Tibial artery (tissue), 4 donors: ENCODE measurements at regions not wholly inside any gene's neighbourhood (a gene's known extent, or its start where the extent isn't known, plus 50 kb on each side); places are given as distances from the start of the nearest gene placed in this dataset.

Experiments
- DNase-seq, 2 donors: peaks; one replicate each; pipeline ENCODE4 v3.0.0-alpha.2; 2019
- H3K27ac ChIP-seq, 2 donors: fragments of 200-600 bp; sonication (generic) in 1 of 2; 1 replicate in 1 of 2; 2 replicates in 1 of 2; pipeline ENCODE4 v1.5.1; 2018 to 2019; ENCODE audit warnings: mild to moderate bottlenecking in 1 of 2
- H3K27me3 ChIP-seq, 2 donors: fragments of 200-600 bp; sonication (generic) in 1 of 2; one replicate each; pipeline versions ENCODE4 v1.5.1 to v1.6.0; 2016 to 2019
- H3K36me3 ChIP-seq, 3 donors: fragments of 200-600 bp; sonication (generic) in 2 of 3; one replicate each; pipeline ENCODE4 v1.5.1; 2016 to 2019; ENCODE audit warnings: mild to moderate bottlenecking in 2 of 3
- H3K4me1 ChIP-seq, 4 donors: fragments of 200-600 bp; sonication (generic) in 2 of 4; 1 replicate in 3 of 4; 2 replicates in 1 of 4; pipeline ENCODE4 v1.5.1; 2016 to 2019
- H3K4me3 ChIP-seq, 2 donors: fragments of 200-600 bp; sonication (generic) in 1 of 2; 1 replicate in 1 of 2; 2 replicates in 1 of 2; pipeline ENCODE4 v1.5.1; 2018 to 2019; ENCODE audit warnings: mild to moderate bottlenecking in 2 of 2
- H3K9me3 ChIP-seq, 3 donors: fragments of 200-600 bp; sonication (generic) in 1 of 3; one replicate each; pipeline ENCODE4 v1.5.1; 2016 to 2019
- CTCF ChIP-seq, 2 experiments: fragments of 200-600 bp in 1 of 2; fragments of 450-650 bp in 1 of 2; IDR thresholded peaks; one replicate each; pipeline ENCODE4 v1.5.1; 2017 to 2019; ENCODE audit warnings: antibody characterized with exemption in 2 of 2, mild to moderate bottlenecking in 1 of 2, moderate library complexity in 1 of 2
- intact Hi-C: fragments of 100-400 bp; cut with DNase I; formaldehyde crosslinking; loops from one replicate; pipeline ENCODE4 v1.15.0; 2023; ENCODE audit warnings: low total_unique reads

DNA sequence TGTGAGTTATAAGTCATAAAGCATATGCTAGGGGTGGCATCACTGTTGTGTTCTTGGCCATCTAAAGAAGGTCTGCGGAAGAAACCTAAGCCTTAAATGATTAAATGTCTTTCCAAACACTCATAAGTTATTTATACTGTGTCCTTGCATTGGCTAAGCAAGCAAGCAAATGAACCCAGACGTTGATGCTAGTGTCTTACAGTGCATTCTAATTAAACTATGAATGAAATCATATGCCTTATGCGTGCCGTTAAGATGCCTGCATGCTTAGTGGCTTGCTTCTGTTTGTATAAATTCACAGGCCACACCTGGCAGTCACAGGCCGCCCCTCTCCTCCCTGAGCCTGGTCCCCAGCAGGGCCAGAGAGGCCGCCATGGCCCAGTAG, 49.9 kb downstream of the RIN2 start:
- no peaks in the 10 kb centered on the region for H3K27me3 ChIP-seq
- no peak overlapping the region for H3K4me3 ChIP-seq
- H3K27ac ChIP-seq = no peak overlapping the region
- H3K36me3 ChIP-seq = peaks cover 0 to 15% (median 0%) of the 10 kb centered on the region in 3 donors
- peaks cover 0 to 22% (median 13%) of the 10 kb centered on the region in 4 donors for H3K4me1 ChIP-seq
- TF ChIP-seq CTCF (IDR thresholded peaks at IDR 0.05) = no peak
- no peak for DNase-seq
- intact Hi-C loops = no loop called here
- H3K9me3 ChIP-seq = no peaks in the 10 kb centered on the region

GRCh38 chr20:19808498-19808897, 50.4 kb downstream of the RIN2 start:
- DNase-seq = no peak
- H3K36me3 ChIP-seq = peaks cover 0 to 10% (median 0%) of the 10 kb centered on the region in 3 donors
- TF ChIP-seq CTCF (IDR thresholded peaks at IDR 0.05) = no peak
- H3K4me1 ChIP-seq = peaks cover 0 to 28% (median 13%) of the 10 kb centered on the region in 4 donors
- intact Hi-C loops = no loop called here
- H3K9me3 ChIP-seq = no peaks in the 10 kb centered on the region
- no peaks in the 10 kb centered on the region for H3K27me3 ChIP-seq
- no peak overlapping the region for H3K27ac ChIP-seq
- H3K4me3 ChIP-seq = no peak overlapping the region

- H3K36me3 ChIP-seq = peaks cover 0 to 10% (median 0%) of the 10 kb centered on the region in 3 donors
- no peak overlapping the region for H3K27ac ChIP-seq
- no peak for DNase-seq
- H3K27me3 ChIP-seq = no peaks in the 10 kb centered on the region
- no peak overlapping the region for H3K4me3 ChIP-seq
- no peak for TF ChIP-seq CTCF (IDR thresholded peaks at IDR 0.05)
- peaks cover 0 to 38% (median 14%) of the 10 kb centered on the region in 4 donors for H3K4me1 ChIP-seq
- no peaks in the 10 kb centered on the region for H3K9me3 ChIP-seq
- intact Hi-C loops = no loop called here
Observed at GRCh38 chr20:19809505-19809904, 51.4 kb downstream of the RIN2 start.

DNA sequence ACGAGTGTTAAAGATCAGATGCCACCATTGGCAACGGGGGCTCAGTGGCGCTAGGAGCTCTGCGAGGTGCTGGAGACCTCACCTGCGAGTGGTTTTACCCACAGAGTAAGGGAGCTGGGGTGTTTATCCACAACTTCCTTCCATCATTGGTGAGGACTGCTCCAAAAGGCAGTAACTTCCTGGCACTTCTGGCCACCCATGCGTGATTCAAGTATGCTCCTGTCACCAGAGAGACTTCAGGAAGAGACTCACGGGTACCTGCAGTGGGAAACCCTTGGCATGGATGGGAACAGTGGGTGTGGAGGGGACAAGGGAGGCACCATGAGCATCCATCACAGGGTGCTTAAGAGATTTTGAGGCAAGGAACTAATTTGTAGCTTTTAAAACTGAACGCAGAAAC, 53.2 kb downstream of the RIN2 start:
- Histone ChIP-seq H3K27ac (no peak overlapping the region), H3K36me3 (peaks cover 0 to 10% (median 0%) of the 10 kb centered on the region in 3 donors), H3K27me3 (no peaks in the 10 kb centered on the region), H3K9me3 (no peaks in the 10 kb centered on the region), H3K4me1 (peaks cover 0 to 51% (median 28%) of the 10 kb centered on the region in 4 donors), H3K4me3 (no peak overlapping the region)
- intact Hi-C loops = no loop called here
- TF ChIP-seq CTCF (IDR thresholded peaks at IDR 0.05) = no peak
- DNase-seq = no peak

- Histone ChIP-seq H3K36me3 (peaks cover 0 to 10% (median 0%) of the 10 kb centered on the region in 3 donors), H3K4me1 (peaks cover 0 to 45% (median 22%) of the 10 kb centered on the region in 4 donors), H3K4me3 (no peak overlapping the region), H3K27ac (no peak overlapping the region), H3K9me3 (no peaks in the 10 kb centered on the region), H3K27me3 (no peaks in the 10 kb centered on the region)
- intact Hi-C loops = no loop called here
- TF ChIP-seq CTCF (IDR thresholded peaks at IDR 0.05) = no peak
- DNase-seq = no peak
Observed at GRCh38 chr20:19812056-19812455, 54.0 kb downstream of the RIN2 start.

- Histone ChIP-seq H3K4me3 (no peak overlapping the region), H3K9me3 (no peaks in the 10 kb centered on the region), H3K4me1 (peaks cover 0 to 38% (median 19%) of the 10 kb centered on the region in 4 donors), H3K27ac (peak overlapping the region in 1 of 2 donors; percentile 11), H3K36me3 (peaks cover 0 to 10% (median 0%) of the 10 kb centered on the region in 3 donors), H3K27me3 (no peaks in the 10 kb centered on the region)
- intact Hi-C loops = no loop called here
- TF ChIP-seq CTCF (IDR thresholded peaks at IDR 0.05) = no peak
- no peak for DNase-seq
Observed at GRCh38 chr20:19812696-19813095, 54.6 kb downstream of the RIN2 start.
